ENCODE measurements at regions not wholly inside any gene's neighbourhood (a gene's known extent, or its start where the extent isn't known, plus 50 kb on each side); places are given as distances from the start of the nearest gene placed in this dataset.

DNA sequence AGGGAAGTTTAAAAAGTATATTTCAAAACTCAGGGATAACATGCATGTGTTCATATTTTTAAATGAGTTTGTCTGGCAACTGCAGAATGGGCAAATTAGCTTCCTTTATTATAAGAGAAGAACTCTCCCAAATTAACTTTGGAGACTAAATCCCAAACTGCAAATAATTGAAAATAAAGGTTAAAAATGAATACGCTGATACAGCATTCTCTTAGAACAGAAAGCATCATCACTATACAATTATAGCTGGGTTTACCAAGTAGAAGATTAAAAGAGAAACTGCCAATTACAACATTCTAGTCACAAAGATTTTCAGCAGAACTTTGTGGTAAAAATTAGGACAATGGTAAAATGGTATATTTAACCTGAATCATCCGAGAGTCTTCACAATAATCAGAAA, 73.3 kb downstream of the OLFM4 start:
- TF ChIP-seq, protein P1, sequence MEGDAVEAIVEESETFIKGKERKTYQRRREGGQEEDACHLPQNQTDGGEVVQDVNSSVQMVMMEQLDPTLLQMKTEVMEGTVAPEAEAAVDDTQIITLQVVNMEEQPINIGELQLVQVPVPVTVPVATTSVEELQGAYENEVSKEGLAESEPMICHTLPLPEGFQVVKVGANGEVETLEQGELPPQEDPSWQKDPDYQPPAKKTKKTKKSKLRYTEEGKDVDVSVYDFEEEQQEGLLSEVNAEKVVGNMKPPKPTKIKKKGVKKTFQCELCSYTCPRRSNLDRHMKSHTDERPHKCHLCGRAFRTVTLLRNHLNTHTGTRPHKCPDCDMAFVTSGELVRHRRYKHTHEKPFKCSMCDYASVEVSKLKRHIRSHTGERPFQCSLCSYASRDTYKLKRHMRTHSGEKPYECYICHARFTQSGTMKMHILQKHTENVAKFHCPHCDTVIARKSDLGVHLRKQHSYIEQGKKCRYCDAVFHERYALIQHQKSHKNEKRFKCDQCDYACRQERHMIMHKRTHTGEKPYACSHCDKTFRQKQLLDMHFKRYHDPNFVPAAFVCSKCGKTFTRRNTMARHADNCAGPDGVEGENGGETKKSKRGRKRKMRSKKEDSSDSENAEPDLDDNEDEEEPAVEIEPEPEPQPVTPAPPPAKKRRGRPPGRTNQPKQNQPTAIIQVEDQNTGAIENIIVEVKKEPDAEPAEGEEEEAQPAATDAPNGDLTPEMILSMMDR (IDR thresholded peaks at IDR 0.05; ENCODE audit: insufficient read depth, low read length, severe bottlenecking) = no peak
- Histone ChIP-seq H3K27me3 (ENCODE audit: control insufficient read depth, insufficient read depth, low read length) (no peaks in the 10 kb centered on the region), H3K36me3 (ENCODE audit: control insufficient read depth, insufficient read depth, low read length) (no peaks in the 10 kb centered on the region), H3K4me3 (ENCODE audit: low read depth, low read length) (no peak overlapping the region)
- FAIRE-seq (no peak), DNase-seq (ENCODE audit: low read depth) (no peak)

DNA sequence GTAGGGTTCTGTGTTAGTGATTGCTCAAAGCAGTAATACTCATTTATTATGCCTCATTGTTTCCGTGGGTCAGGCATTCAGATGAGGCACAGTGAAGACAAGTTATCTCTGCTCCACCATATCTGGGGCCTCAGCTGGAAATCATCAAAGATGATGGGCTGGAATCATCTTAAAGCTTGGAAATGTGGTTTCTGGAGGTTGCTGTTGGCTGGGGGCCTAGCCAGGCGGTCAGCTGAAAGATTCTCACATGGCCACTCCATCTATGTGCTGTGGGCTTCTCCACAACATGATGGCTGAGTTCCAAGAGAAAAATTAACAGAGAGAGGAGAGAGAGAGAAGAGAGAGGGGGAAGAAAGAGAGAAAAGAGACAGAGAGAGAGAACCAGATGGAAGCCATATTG, 75.5 kb downstream of the OLFM4 start:
- DNase-seq (ENCODE audit: low read depth) (no peak), FAIRE-seq (no peak)
- Histone ChIP-seq H3K27me3 (ENCODE audit: control insufficient read depth, insufficient read depth, low read length) (no peaks in the 10 kb centered on the region), H3K36me3 (ENCODE audit: control insufficient read depth, insufficient read depth, low read length) (no peaks in the 10 kb centered on the region), H3K4me3 (ENCODE audit: low read depth, low read length) (no peak overlapping the region)
- TF ChIP-seq, protein P1 (IDR thresholded peaks at IDR 0.05; ENCODE audit: insufficient read depth, low read length, severe bottlenecking) = no peak

DNA sequence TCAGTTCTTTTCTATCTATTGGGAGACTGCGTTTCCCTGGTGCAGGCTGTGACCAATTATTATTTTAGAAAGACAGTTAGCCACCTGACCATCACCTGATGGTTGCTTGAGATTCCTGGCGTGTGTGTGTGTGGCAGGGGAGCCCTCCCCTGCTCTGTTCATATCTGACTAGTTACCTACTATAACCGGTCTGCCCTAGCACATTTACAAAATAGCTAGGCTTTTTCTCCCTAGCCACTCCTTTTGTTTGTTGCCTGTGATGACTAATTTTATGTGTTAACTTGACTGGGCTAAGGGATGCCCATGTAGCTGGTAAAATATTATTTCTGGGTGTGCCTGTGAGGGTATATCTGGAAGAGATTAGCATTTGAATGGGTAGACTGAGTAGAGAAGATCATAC, 76.9 kb downstream of the OLFM4 start:
- Histone ChIP-seq H3K4me3 (ENCODE audit: low read depth, low read length) (no peak overlapping the region), H3K36me3 (ENCODE audit: control insufficient read depth, insufficient read depth, low read length) (no peaks in the 10 kb centered on the region), H3K27me3 (ENCODE audit: control insufficient read depth, insufficient read depth, low read length) (no peaks in the 10 kb centered on the region)
- TF ChIP-seq, protein P1 (IDR thresholded peaks at IDR 0.05; ENCODE audit: insufficient read depth, low read length, severe bottlenecking) = no peak
- DNase-seq (ENCODE audit: low read depth) = no peak
- no peak for FAIRE-seq

DNA sequence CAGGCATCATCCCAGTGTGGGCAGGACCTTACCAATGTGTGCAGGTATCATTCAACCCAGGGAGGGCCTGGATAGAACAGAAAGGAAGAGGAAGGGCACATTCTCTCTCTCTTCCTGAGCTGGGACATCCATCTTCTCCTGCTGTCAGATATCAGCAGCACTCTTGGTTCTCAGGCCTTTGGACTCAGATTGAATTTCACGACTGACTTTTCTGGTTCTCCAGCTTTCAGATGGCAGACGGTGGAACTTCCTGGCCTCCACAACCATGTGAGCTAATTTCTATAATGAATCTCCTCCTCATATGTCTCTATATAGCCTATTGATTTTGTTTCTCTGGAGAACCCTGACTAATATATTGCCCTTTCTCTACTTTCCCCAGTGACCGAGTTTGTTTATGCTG, 77.3 kb downstream of the OLFM4 start:
- H3K36me3 ChIP-seq (ENCODE audit: control insufficient read depth, insufficient read depth, low read length) = no peaks in the 10 kb centered on the region
- TF ChIP-seq, protein P1 (IDR thresholded peaks at IDR 0.05; ENCODE audit: insufficient read depth, low read length, severe bottlenecking) = no peak
- no peak for FAIRE-seq
- no peak for DNase-seq (ENCODE audit: low read depth)
- H3K27me3 ChIP-seq (ENCODE audit: control insufficient read depth, insufficient read depth, low read length) = no peaks in the 10 kb centered on the region
- no peak overlapping the region for H3K4me3 ChIP-seq (ENCODE audit: low read depth, low read length)

DNA sequence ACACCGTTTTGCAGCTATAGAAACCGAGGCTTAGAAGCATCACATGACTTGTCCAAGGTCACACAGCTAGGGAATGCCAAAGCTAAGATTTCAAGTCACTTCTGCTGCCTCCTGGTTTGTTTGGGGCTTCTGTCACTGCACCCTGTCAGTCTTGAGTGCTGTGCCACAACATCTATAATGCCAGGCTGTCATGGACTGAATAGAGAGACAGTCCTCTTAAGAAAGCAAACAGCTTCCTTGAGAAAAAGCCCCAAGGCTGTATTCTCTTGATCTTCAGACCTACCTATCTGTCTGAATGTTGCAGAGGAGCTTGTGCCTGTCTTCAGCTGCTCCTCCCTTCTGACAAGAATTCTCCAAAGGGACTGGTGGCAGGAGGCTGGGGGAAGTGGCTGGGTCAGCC, 81.6 kb downstream of the OLFM4 start:
- Histone ChIP-seq H3K36me3 (ENCODE audit: control insufficient read depth, insufficient read depth, low read length) (no peaks in the 10 kb centered on the region), H3K27me3 (ENCODE audit: control insufficient read depth, insufficient read depth, low read length) (no peaks in the 10 kb centered on the region), H3K4me3 (ENCODE audit: low read depth, low read length) (no peak overlapping the region)
- no peak for DNase-seq (ENCODE audit: low read depth)
- FAIRE-seq = no peak
- TF ChIP-seq, protein P1 (IDR thresholded peaks at IDR 0.05; ENCODE audit: insufficient read depth, low read length, severe bottlenecking) = no peak

DNA sequence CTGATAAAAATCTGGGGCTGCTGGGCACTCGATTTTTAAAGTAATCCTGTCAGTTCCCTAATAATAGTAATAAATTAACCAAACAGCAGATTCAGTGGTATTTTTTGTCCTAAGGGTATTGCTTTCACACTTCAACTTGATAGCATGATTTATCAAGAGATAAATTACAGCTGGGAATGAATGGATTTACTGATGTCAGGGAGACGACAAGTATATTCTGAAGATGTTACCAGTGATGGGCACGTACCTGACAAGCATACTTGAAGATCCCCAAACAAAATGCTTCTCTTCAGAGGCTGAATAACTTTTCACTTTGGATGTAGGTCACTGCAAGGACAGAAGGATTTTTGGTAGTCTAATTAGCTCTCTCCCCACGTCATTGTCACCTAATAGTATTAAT, 82.0 kb downstream of the OLFM4 start:
- no peaks in the 10 kb centered on the region for H3K36me3 ChIP-seq (ENCODE audit: control insufficient read depth, insufficient read depth, low read length)
- TF ChIP-seq, protein P1 (IDR thresholded peaks at IDR 0.05; ENCODE audit: insufficient read depth, low read length, severe bottlenecking) = no peak
- H3K4me3 ChIP-seq (ENCODE audit: low read depth, low read length) = no peak overlapping the region
- no peaks in the 10 kb centered on the region for H3K27me3 ChIP-seq (ENCODE audit: control insufficient read depth, insufficient read depth, low read length)
- DNase-seq (ENCODE audit: low read depth) = no peak
- no peak for FAIRE-seq

Measured in bronchial epithelial cell (primary cell).